ENCODE measurements at regions not wholly inside any gene's neighbourhood (a gene's known extent, or its start where the extent isn't known, plus 50 kb on each side); places are given as distances from the start of the nearest gene placed in this dataset.
"Not testable (repeated sequence)": the region's sequence is repeated elsewhere in the genome, so short reads cannot be mapped to it uniquely, and the experiment has no call there.

DNA sequence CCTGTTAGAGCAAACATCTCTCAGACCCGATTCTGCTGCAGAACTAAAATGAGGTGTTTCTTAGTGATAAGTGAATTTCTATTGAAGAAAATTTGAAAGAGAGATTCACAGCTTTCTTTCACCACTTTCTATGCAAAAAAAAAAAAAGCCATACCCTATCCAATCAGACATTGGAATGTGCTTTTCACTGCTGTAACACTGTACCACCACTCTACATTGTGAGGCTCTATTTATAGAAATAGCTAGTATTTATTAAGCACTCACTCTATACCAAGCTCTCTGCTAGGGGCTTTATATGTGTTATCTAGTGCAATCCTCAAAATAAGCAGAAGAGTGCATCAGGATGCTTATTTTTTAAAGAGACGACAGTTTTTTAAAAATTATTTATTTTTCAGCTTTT lies 580.6 kb upstream of the VRK2 start:
- no peaks in the 10 kb centered on the region for H3K27me3 ChIP-seq
- TF ChIP-seq CTCF (IDR thresholded peaks at IDR 0.05) (no peak), EP300 (IDR thresholded peaks at IDR 0.05) (no peak), POLR2A (IDR thresholded peaks at IDR 0.05) (no peak)
- WGBS, 2 donors, result 78 to 84% methylated on average over 2 of the region's 2 CpGs

GRCh38 chr2:57475391-57475790 lies 571.2 kb upstream of the VRK2 start:
- TF ChIP-seq EP300 (IDR thresholded peaks at IDR 0.05), result no peak
- no peak for TF ChIP-seq CTCF (IDR thresholded peaks at IDR 0.05)
- no peak for TF ChIP-seq POLR2A (IDR thresholded peaks at IDR 0.05)
- no peak for DNase-seq (ENCODE audit: low spot score in 2 of 2)
- H3K9me3 ChIP-seq, result no peaks in the 10 kb centered on the region
- H3K36me3 ChIP-seq, result no peaks in the 10 kb centered on the region
- H3K27me3 ChIP-seq, result no peaks in the 10 kb centered on the region
- 78 to 90% methylated on average over 3 of the region's 3 CpGs for WGBS, 2 donors
- no peaks in the 10 kb centered on the region for H3K4me1 ChIP-seq
- no peak overlapping the region for H3K27ac ChIP-seq
- H3K4me3 ChIP-seq, result no peak overlapping the region

More for the DNA sequence above, 580.6 kb upstream of the VRK2 start:
- no peak overlapping the region for H3K4me3 ChIP-seq
- H3K27ac ChIP-seq, result no peak overlapping the region
- H3K36me3 ChIP-seq, result no peaks in the 10 kb centered on the region
- no peaks in the 10 kb centered on the region for H3K4me1 ChIP-seq
- peaks cover 0 to 5% (median 0%) of the 10 kb centered on the region in 4 donors for H3K9me3 ChIP-seq
- DNase-seq (ENCODE audit: low spot score in 2 of 2), result no peak

DNA sequence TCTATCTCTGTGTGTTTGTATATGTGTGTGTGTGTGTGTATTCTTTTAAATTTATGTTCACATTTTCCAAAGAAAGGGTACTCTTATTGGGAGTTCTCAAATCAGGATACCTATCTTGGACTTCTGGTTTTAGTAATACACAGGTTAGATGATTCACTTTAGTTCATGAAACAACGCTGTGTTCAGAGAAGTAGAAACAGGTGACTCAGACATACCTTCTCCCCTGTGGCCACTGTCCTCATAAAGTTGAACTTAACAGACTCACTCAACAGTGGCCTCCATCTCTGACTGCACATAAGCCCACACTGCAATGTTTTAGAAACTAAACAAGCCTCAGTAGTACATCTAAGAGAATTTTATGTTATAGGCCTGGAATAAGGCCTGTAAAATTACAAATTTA lies 566.6 kb upstream of the VRK2 start:
- no peaks in the 10 kb centered on the region for H3K36me3 ChIP-seq
- H3K27me3 ChIP-seq, result no peaks in the 10 kb centered on the region
- H3K27ac ChIP-seq, result no peak overlapping the region
- TF ChIP-seq EP300 (IDR thresholded peaks at IDR 0.05), result no peak
- WGBS, 2 donors, result 86 to 93% methylated on average over 1 of the region's 1 CpG
- no peak overlapping the region for H3K4me3 ChIP-seq
- H3K4me1 ChIP-seq, result no peaks in the 10 kb centered on the region
- H3K9me3 ChIP-seq, result no peaks in the 10 kb centered on the region
- no peak for DNase-seq (ENCODE audit: low spot score in 2 of 2)

GRCh38 chr2:57488061-57488460 lies 558.5 kb upstream of the VRK2 start:
- Histone ChIP-seq H3K4me3 (no peak overlapping the region), H3K4me1 (no peaks in the 10 kb centered on the region), H3K9me3 (no peaks in the 10 kb centered on the region), H3K27ac (no peak overlapping the region), H3K36me3 (no peaks in the 10 kb centered on the region), H3K27me3 (no peaks in the 10 kb centered on the region)
- DNase-seq (ENCODE audit: low spot score in 2 of 2), result no peak
- TF ChIP-seq CTCF (IDR thresholded peaks at IDR 0.05) (no peak), POLR2A (IDR thresholded peaks at IDR 0.05) (no peak), EP300 (IDR thresholded peaks at IDR 0.05) (no peak)

DNA sequence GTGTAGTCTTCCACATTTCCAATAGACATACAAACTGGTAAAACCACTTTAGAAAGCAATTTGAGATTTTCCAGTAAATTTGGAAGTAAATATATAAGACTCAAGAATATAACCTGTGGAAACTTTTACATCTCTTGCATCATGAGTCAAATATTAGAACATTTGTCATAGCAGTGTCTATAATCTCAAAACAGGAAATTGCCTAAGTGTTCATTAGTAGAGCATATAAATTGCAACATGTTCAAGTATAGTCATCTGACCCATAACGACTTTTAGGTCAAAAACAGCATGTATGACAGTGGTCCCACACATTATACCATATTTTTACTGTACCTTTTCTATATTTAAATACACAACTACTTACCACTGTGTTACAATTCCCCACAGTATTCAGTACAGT lies 555.9 kb upstream of the VRK2 start:
- H3K4me3 ChIP-seq, result no peak overlapping the region
- no peak overlapping the region for H3K27ac ChIP-seq
- 69 to 78% methylated on average over 1 of the region's 1 CpG for WGBS, 2 donors
- H3K27me3 ChIP-seq, result no peaks in the 10 kb centered on the region
- TF ChIP-seq CTCF (IDR thresholded peaks at IDR 0.05) (no peak), POLR2A (IDR thresholded peaks at IDR 0.05) (no peak), EP300 (IDR thresholded peaks at IDR 0.05) (no peak)
- DNase-seq (ENCODE audit: low spot score in 2 of 2), result no peak
- H3K4me1 ChIP-seq, result no peaks in the 10 kb centered on the region
- H3K36me3 ChIP-seq, result no peaks in the 10 kb centered on the region
- peaks cover 0 to 4% (median 0%) of the 10 kb centered on the region in 4 donors for H3K9me3 ChIP-seq

GRCh38 chr2:57491213-57491612 lies 555.4 kb upstream of the VRK2 start:
- Histone ChIP-seq H3K27me3 (no peaks in the 10 kb centered on the region), H3K4me1 (no peaks in the 10 kb centered on the region), H3K27ac (no peak overlapping the region), H3K36me3 (no peaks in the 10 kb centered on the region), H3K9me3 (peaks cover 0 to 4% (median 0%) of the 10 kb centered on the region in 4 donors), H3K4me3 (no peak overlapping the region)
- 90 to 98% methylated on average over 3 of the region's 3 CpGs for WGBS, 2 donors
- no peak for TF ChIP-seq POLR2A (IDR thresholded peaks at IDR 0.05)
- no peak for TF ChIP-seq EP300 (IDR thresholded peaks at IDR 0.05)
- TF ChIP-seq CTCF (IDR thresholded peaks at IDR 0.05), result no peak
- DNase-seq (ENCODE audit: low spot score in 2 of 2), result no peak

DNA sequence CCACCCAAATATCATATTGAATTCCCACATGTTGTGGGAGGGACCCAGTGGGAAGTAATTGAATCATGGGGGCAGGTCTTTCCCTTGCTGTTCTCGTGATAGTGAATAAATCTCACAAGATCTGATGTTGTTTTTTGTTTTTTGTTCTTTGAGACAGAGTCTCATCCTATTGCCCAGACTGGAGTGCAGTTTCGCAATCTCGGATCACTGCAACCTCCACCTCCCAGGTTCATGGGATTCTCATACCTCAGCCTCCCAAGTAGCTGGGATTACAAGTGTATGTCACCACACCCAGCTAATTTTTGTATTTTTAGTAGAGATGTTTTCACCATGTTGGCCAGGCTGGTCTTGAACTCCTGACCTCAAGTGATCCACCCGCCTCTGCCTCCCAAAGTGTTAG lies 552.6 kb upstream of the VRK2 start:
- not testable (repeated sequence) for H3K4me1 ChIP-seq; H3K36me3 ChIP-seq; H3K4me3 ChIP-seq; H3K27me3 ChIP-seq; H3K9me3 ChIP-seq; H3K27ac ChIP-seq; DNase-seq (ENCODE audit: low spot score in 2 of 2)
- WGBS, 2 donors, result 75 to 83% methylated on average over 4 of the region's 4 CpGs

All from tibial nerve (tissue), 4 donors.